ENCODE measurements at regions not wholly inside any gene's neighbourhood (a gene's known extent, or its start where the extent isn't known, plus 50 kb on each side); places are given as distances from the start of the nearest gene placed in this dataset.

- FAIRE-seq, result no peak
These were observed 162.9 kb upstream of the FGGY start for GRCh38 chr1:59133997-59134396.

GRCh38 chr1:59135761-59136255, 161.1 kb upstream of the FGGY start:
- no peak for FAIRE-seq

GRCh38 chr1:59136541-59137275, 160.2 kb upstream of the FGGY start:
- FAIRE-seq, result no peak

GRCh38 chr1:59137276-59137615, 159.6 kb upstream of the FGGY start:
- no peak for FAIRE-seq

- no peak for FAIRE-seq
These were observed 158.9 kb upstream of the FGGY start for GRCh38 chr1:59137968-59138367.

GRCh38 chr1:59138402-59138801, 158.5 kb upstream of the FGGY start:
- FAIRE-seq, result no peak

GRCh38 chr1:59139396-59139795, 157.5 kb upstream of the FGGY start:
- FAIRE-seq, result no peak

GRCh38 chr1:59141267-59141863, 155.5 kb upstream of the FGGY start:
- FAIRE-seq, result no peak

- FAIRE-seq, result no peak
These were observed 154.4 kb upstream of the FGGY start for GRCh38 chr1:59142311-59143132.

- FAIRE-seq, result no peak
These were observed 153.8 kb upstream of the FGGY start for GRCh38 chr1:59143133-59143487.

GRCh38 chr1:59143811-59144210, 153.1 kb upstream of the FGGY start:
- FAIRE-seq, result no peak

- no peak for FAIRE-seq
These were observed 151.9 kb upstream of the FGGY start for GRCh38 chr1:59144959-59145358.

- FAIRE-seq, result no peak
These were observed 150.8 kb upstream of the FGGY start for GRCh38 chr1:59146056-59146455.

GRCh38 chr1:59146651-59147358, 150.1 kb upstream of the FGGY start:
- no peak for FAIRE-seq

- FAIRE-seq, result no peak
These were observed 147.5 kb upstream of the FGGY start for GRCh38 chr1:59149435-59149834.

- FAIRE-seq, result peak; percentile 55
These were observed 146.1 kb upstream of the FGGY start for GRCh38 chr1:59150577-59151386.

- no peak for FAIRE-seq
These were observed 145.5 kb upstream of the FGGY start for GRCh38 chr1:59151387-59151761.

GRCh38 chr1:59151860-59152259, 145.0 kb upstream of the FGGY start:
- no peak for FAIRE-seq

- no peak for FAIRE-seq
These were observed 144.4 kb upstream of the FGGY start for GRCh38 chr1:59152511-59152910.

- FAIRE-seq, result no peak
These were observed 142.5 kb upstream of the FGGY start for GRCh38 chr1:59154401-59154800.

GRCh38 chr1:59155351-59155750, 141.5 kb upstream of the FGGY start:
- FAIRE-seq, result no peak

- FAIRE-seq, result no peak
These were observed 140.8 kb upstream of the FGGY start for GRCh38 chr1:59156051-59156450.

Measured in islet of Langerhans (tissue), 1 donor.